H9 (cell line): ENCODE measurements at regions not wholly inside any gene's neighbourhood (a gene's known extent, or its start where the extent isn't known, plus 50 kb on each side); places are given as distances from the start of the nearest gene placed in this dataset.

Source experiments
- DNase-seq: peaks from one replicate; pipeline ENCODE4 v3.0.0-alpha.2; 2017
- H2AFZ ChIP-seq: one replicate; pipeline ENCODE4 v1.6.1; 2013; ENCODE audit warnings: mild to moderate bottlenecking, low read length, control low read depth, moderate library complexity
- H2AK5ac ChIP-seq: 2 replicates; pipeline ENCODE4 v1.6.1; 2013; ENCODE audit warnings: low read length, control low read depth, mixed read lengths; ENCODE audit not compliant: insufficient read length
- H2BK120ac ChIP-seq: one replicate; pipeline ENCODE4 v1.6.1; 2013; ENCODE audit warnings: low read depth, mild to moderate bottlenecking, low read length, control low read depth, inconsistent platforms; ENCODE audit not compliant: poor library complexity, severe bottlenecking
- H2BK12ac ChIP-seq: 2 replicates; pipeline ENCODE4 v1.6.1; 2013; ENCODE audit warnings: low read length, control low read depth, mixed read lengths, low read depth; ENCODE audit not compliant: insufficient read length
- H2BK15ac ChIP-seq: 2 replicates; pipeline ENCODE4 v1.6.1; 2013; ENCODE audit warnings: low read depth, low read length, control low read depth
- H2BK20ac ChIP-seq: one replicate; pipeline ENCODE4 v1.6.1; 2013; ENCODE audit warnings: low read depth, mild to moderate bottlenecking, low read length, control low read depth, inconsistent platforms; ENCODE audit not compliant: poor library complexity, severe bottlenecking
- H2BK5ac ChIP-seq: 2 replicates; pipeline ENCODE4 v1.6.1; 2013; ENCODE audit warnings: low read length, control low read depth, mixed read lengths; ENCODE audit not compliant: insufficient read length
- H3K14ac ChIP-seq: 2 replicates; pipeline ENCODE4 v1.6.1; 2013; ENCODE audit warnings: low read length, control low read depth; ENCODE audit not compliant: insufficient read depth
- H3K18ac ChIP-seq: 2 replicates; pipeline ENCODE4 v1.6.1; 2013; ENCODE audit warnings: low read depth, mild to moderate bottlenecking, mixed read lengths, low read length, control low read depth; ENCODE audit not compliant: insufficient read length
- H3K23ac ChIP-seq: 2 replicates; pipeline ENCODE4 v1.6.1; 2013; ENCODE audit warnings: low read length, control low read depth, mixed read lengths, low read depth; ENCODE audit not compliant: insufficient read length
- H3K23me2 ChIP-seq: 2 replicates; pipeline ENCODE4 v1.6.1; 2013; ENCODE audit warnings: low read depth, mild to moderate bottlenecking, mixed read lengths, low read length, control low read depth; ENCODE audit not compliant: insufficient read length, poor library complexity, severe bottlenecking
- H3K27ac ChIP-seq: 2 replicates; pipeline ENCODE4 v1.5.1; 2013; ENCODE audit warnings: low read length, control low read depth, mixed read lengths, low read depth; ENCODE audit not compliant: insufficient read length
- H3K27me3 ChIP-seq: 2 replicates; pipeline ENCODE4 v1.6.1; 2013; ENCODE audit warnings: low read length, control low read depth, inconsistent platforms; ENCODE audit not compliant: insufficient read depth
- H3K4ac ChIP-seq: 2 replicates; pipeline ENCODE4 v1.6.1; 2013; ENCODE audit warnings: low read depth, mild to moderate bottlenecking, control low read depth, inconsistent platforms, low read length, moderate library complexity
- H3K4me1 ChIP-seq: 2 replicates; pipeline ENCODE4 v1.6.1; 2013; ENCODE audit warnings: low read length, control low read depth, inconsistent platforms; ENCODE audit not compliant: insufficient read depth
- H3K4me2 ChIP-seq: 2 replicates; pipeline ENCODE4 v1.6.1; 2013; ENCODE audit warnings: low read length, control low read depth, mixed read lengths; ENCODE audit not compliant: insufficient read length, insufficient read depth
- H3K56ac ChIP-seq: 2 replicates; pipeline ENCODE4 v1.6.1; 2013; ENCODE audit warnings: low read depth, mild to moderate bottlenecking, mixed read lengths, low read length, control low read depth; ENCODE audit not compliant: insufficient read length
- H3K79me1 ChIP-seq: 2 replicates; pipeline ENCODE4 v1.6.1; 2013; ENCODE audit warnings: low read depth, mild to moderate bottlenecking, moderate library complexity, low read length, control low read depth, inconsistent platforms; ENCODE audit not compliant: insufficient read depth, poor library complexity, severe bottlenecking
- H3K79me2 ChIP-seq: 2 replicates; pipeline ENCODE4 v1.6.1; 2013; ENCODE audit warnings: low read length, control low read depth, inconsistent platforms; ENCODE audit not compliant: insufficient read depth
- H3K9ac ChIP-seq: 2 replicates; pipeline ENCODE4 v1.6.1; 2013; ENCODE audit warnings: low read length, control low read depth, mixed read lengths; ENCODE audit not compliant: insufficient read length; ENCODE audit errors: extremely low read depth
- H3K9me3 ChIP-seq: one replicate; pipeline ENCODE4 v1.6.1; 2013; ENCODE audit warnings: low read depth, low read length, inconsistent platforms; ENCODE audit not compliant: control insufficient read depth
- H3T11ph ChIP-seq: one replicate; pipeline ENCODE4 v1.6.1; 2013; ENCODE audit warnings: mild to moderate bottlenecking, low read length, control low read depth, inconsistent platforms
- H4K20me1 ChIP-seq: one replicate; pipeline ENCODE4 v1.6.1; 2013; ENCODE audit not compliant: control insufficient read depth, insufficient read length, insufficient read depth
- H4K5ac ChIP-seq: 2 replicates; pipeline ENCODE4 v1.6.1; 2013; ENCODE audit warnings: low read depth, mild to moderate bottlenecking, mixed read lengths, low read length, control low read depth; ENCODE audit not compliant: insufficient read length
- H4K8ac ChIP-seq: replicated peaks from 2 replicates; pipeline ENCODE4 v1.6.1; 2013; ENCODE audit warnings: low read length, control low read depth, mixed read lengths, low read depth; ENCODE audit not compliant: insufficient read length
- H4K91ac ChIP-seq: 2 replicates; pipeline ENCODE4 v1.6.1; 2013; ENCODE audit warnings: low read depth, mild to moderate bottlenecking, moderate library complexity, mixed read lengths, low read length, control low read depth; ENCODE audit not compliant: insufficient read length
- H3K27ac Mint-ChIP-seq, 3 experiments: 2 replicates in 2 of 3; 3 replicates in 1 of 3; pipeline ENCODE4 v1.8.0; 2020 to 2021; ENCODE audit warnings: mixed read lengths in 3 of 3, mild to moderate bottlenecking in 1 of 3, moderate library complexity in 1 of 3
- H3K27me3 Mint-ChIP-seq: 2 replicates; pipeline ENCODE4 v1.8.0; 2021; ENCODE audit warnings: low read depth, mild to moderate bottlenecking, moderate library complexity, mixed read lengths
- H3K36me3 Mint-ChIP-seq, 3 experiments: 2 replicates in 2 of 3; 3 replicates in 1 of 3; pipeline ENCODE4 v1.8.0; 2020 to 2021; ENCODE audit warnings: low read depth in 3 of 3, mixed read lengths in 3 of 3; ENCODE audit not compliant: insufficient read depth in 1 of 3
- H3K4me1 Mint-ChIP-seq, 2 experiments: 2 replicates each; pipeline ENCODE4 v1.8.0; 2020; ENCODE audit warnings: mixed read lengths in 2 of 2
- H3K4me3 Mint-ChIP-seq, 2 experiments: 2 replicates in 1 of 2; 3 replicates in 1 of 2; pipeline ENCODE4 v1.8.0; 2020 to 2021; ENCODE audit warnings: mild to moderate bottlenecking in 2 of 2, mixed read lengths in 2 of 2, moderate library complexity in 1 of 2
- H3K9me3 Mint-ChIP-seq, 2 experiments: 2 replicates in 1 of 2; 3 replicates in 1 of 2; pipeline ENCODE4 v1.8.0; 2020; ENCODE audit warnings: mild to moderate bottlenecking in 2 of 2, mixed read lengths in 2 of 2, moderate library complexity in 1 of 2
- CTCF ChIP-seq: fragments of 200-600 bp; sonication (generic); conservative IDR thresholded peaks from 3 replicates; pipeline ENCODE4 v1.8.0; 2021; ENCODE audit warnings: antibody characterized with exemption, mild to moderate bottlenecking
- WGBS: extraction: QIAGEN DNeasy Blood & Tissue Kit; methylation state at CpG from one replicate; pipeline ENCODE4 v1.1.7; 2013; ENCODE audit warnings: missing lambda C conversion rate, low lambda C conversion rate, mixed read lengths; ENCODE audit not compliant: insufficient read length; ENCODE audit errors: extremely low coverage; 5-methylcytosine and 5-hydroxymethylcytosine counted together

DNA sequence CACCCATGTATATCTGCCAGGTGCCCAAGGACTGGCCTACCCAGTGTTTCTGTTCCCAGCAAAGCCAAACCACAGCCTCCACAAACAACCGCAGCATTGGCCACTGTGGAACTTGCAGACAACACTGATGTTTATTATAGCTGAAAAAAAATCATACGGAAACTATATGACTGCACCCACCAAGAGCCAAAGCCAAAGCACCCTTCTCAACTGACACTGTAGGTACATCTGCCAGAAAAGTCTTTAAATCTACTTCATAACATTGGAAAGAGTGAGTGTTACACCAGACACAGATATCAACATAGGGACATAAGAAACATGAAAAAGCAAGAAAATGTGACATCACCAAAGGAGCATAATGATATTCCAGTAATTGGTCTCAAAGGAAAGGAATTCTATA is 428.0 kb downstream of the PSAT1 start:
- H3K4ac ChIP-seq: no peak overlapping the region
- H3K4me1 ChIP-seq: no peaks in the 10 kb centered on the region
- H4K20me1 ChIP-seq: no peaks in the 10 kb centered on the region
- no CpG with 5 or more reads among the region's 2 CpGs for WGBS
- Mint-ChIP-seq H3K4me3 (no peak overlapping the region), H3K36me3 (peaks cover 0 to 10% (median 0%) of the 10 kb centered on the region in 3 experiments; a peak in 3 of 7 replicates), H3K4me1 (peaks cover 4% of the 10 kb centered on the region in 2 experiments), H3K9me3 (peaks cover 5 to 14% of the 10 kb centered on the region in 2 experiments; a peak in 4 of 5 replicates), H3K27me3 (no peaks in the 10 kb centered on the region), H3K27ac (no peak overlapping the region)
- no peaks in the 10 kb centered on the region for H3K27me3 ChIP-seq
- no peaks in the 10 kb centered on the region for H3K23me2 ChIP-seq
- H3K18ac ChIP-seq: no peak overlapping the region
- no peak overlapping the region for H2BK15ac ChIP-seq
- H3K56ac ChIP-seq: no peak overlapping the region
- no peak overlapping the region for H4K8ac ChIP-seq
- no peak for DNase-seq
- no peak overlapping the region for H2AFZ ChIP-seq
- H2BK5ac ChIP-seq: no peak overlapping the region
- H2BK12ac ChIP-seq: no peak overlapping the region
- H3K79me1 ChIP-seq: no peaks in the 10 kb centered on the region
- no peak overlapping the region for H3K23ac ChIP-seq
- no peak for TF ChIP-seq CTCF
- H3K27ac ChIP-seq: no peak overlapping the region
- no peak overlapping the region for H3K9ac ChIP-seq
- H2BK20ac ChIP-seq: no peak overlapping the region
- no peak overlapping the region for H3K4me2 ChIP-seq
- H2AK5ac ChIP-seq: no peak overlapping the region
- H2BK120ac ChIP-seq: no peak overlapping the region
- no peak overlapping the region for H4K91ac ChIP-seq
- no peak overlapping the region for H3T11ph ChIP-seq
- no peak overlapping the region for H4K5ac ChIP-seq
- 0 out of 2 replicates have a peak overlapping the region, but pooled peaks have one; percentile 13 for H3K14ac ChIP-seq
- no peaks in the 10 kb centered on the region for H3K79me2 ChIP-seq
- no peaks in the 10 kb centered on the region for H3K9me3 ChIP-seq
